Esophagus muscularis mucosa (tissue), 3 donors: ENCODE measurements at regions not wholly inside any gene's neighbourhood (a gene's known extent, or its start where the extent isn't known, plus 50 kb on each side); places are given as distances from the start of the nearest gene placed in this dataset.

Source experiments
- POLR2AphosphoS5 ChIP-seq, 2 donors: sonication (generic); formaldehyde crosslinking; IDR thresholded peaks; one replicate each; pipeline ENCODE4 v1.6.1; 2017; ENCODE audit warnings: antibody characterized with exemption in 2 of 2
- TF ChIP-seq, protein P1 (sequence below), 3 experiments: fragments of 200-600 bp in 2 of 3; fragments of 450-650 bp in 1 of 3; sonication (generic) in 2 of 3; IDR thresholded peaks; one replicate each; pipeline ENCODE4 v1.5.1; 2017 to 2019; ENCODE audit warnings: antibody characterized with exemption in 3 of 3, mild to moderate bottlenecking in 2 of 3, moderate library complexity in 1 of 3

DNA sequence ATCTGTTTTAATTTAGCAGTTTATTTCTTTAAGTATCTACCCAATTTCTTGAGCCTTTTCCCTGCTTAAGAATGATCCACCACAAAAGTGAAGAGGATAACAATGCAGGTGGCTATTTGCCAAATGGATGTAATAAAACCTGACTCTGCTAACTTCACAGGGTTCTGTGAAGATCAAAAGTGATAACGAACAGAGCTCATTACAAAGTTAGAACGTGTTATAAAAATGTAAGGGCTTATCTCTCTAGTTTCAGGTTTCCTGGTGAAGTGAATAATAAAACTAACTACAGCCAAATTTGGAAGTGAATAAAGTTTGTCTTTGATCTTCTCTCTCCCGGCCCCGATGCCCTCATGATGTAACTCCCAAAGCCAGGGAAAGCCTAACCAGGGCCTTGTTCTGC, 497.9 kb downstream of the SMARCA1 start:
- TF ChIP-seq, protein P1, sequence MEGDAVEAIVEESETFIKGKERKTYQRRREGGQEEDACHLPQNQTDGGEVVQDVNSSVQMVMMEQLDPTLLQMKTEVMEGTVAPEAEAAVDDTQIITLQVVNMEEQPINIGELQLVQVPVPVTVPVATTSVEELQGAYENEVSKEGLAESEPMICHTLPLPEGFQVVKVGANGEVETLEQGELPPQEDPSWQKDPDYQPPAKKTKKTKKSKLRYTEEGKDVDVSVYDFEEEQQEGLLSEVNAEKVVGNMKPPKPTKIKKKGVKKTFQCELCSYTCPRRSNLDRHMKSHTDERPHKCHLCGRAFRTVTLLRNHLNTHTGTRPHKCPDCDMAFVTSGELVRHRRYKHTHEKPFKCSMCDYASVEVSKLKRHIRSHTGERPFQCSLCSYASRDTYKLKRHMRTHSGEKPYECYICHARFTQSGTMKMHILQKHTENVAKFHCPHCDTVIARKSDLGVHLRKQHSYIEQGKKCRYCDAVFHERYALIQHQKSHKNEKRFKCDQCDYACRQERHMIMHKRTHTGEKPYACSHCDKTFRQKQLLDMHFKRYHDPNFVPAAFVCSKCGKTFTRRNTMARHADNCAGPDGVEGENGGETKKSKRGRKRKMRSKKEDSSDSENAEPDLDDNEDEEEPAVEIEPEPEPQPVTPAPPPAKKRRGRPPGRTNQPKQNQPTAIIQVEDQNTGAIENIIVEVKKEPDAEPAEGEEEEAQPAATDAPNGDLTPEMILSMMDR (IDR thresholded peaks at IDR 0.05), result no peak
- no peak for TF ChIP-seq POLR2AphosphoS5 (IDR thresholded peaks at IDR 0.05)
